ENCODE measurements at regions not wholly inside any gene's neighbourhood (a gene's known extent, or its start where the extent isn't known, plus 50 kb on each side); places are given as distances from the start of the nearest gene placed in this dataset.

GRCh38 chr5:93884254-93884653 lies 142.9 kb upstream of the POU5F2 start:
- Histone ChIP-seq H3K9me3 (ENCODE audit: control extremely low read depth in 1 of 3, control insufficient read depth in 2 of 3, insufficient read depth in 1 of 3, low read length in 2 of 3) (no peaks in the 10 kb centered on the region), H3K27ac (ENCODE audit: low read length in 2 of 2) (no peak overlapping the region), H3K4me2 (replicated peaks; ENCODE audit: low read depth, low read length, poor library complexity, severe bottlenecking) (no peak overlapping the region), H4K20me1 (ENCODE audit: control insufficient read depth, insufficient read depth, low read length, poor library complexity, severe bottlenecking) (no peaks in the 10 kb centered on the region), H2AFZ (ENCODE audit: insufficient read depth, low read depth, low read length, poor library complexity, severe bottlenecking) (no peak overlapping the region), H3K4me1 (ENCODE audit: control insufficient read depth in 2 of 2, insufficient read depth in 2 of 2, low read length in 2 of 2) (peaks cover 0 to 12% of the 10 kb centered on the region in 2 donors), H3K79me2 (ENCODE audit: control insufficient read depth, insufficient read depth, low read length) (no peaks in the 10 kb centered on the region), H3K36me3 (replicated peaks in 1 of 2; ENCODE audit: control extremely low read depth in 1 of 2, control insufficient read depth in 1 of 2, extremely low read depth in 1 of 2, insufficient read depth in 2 of 2, low read length in 1 of 2) (peaks cover 0 to 6% of the 10 kb centered on the region in 2 experiments), H3K9ac (ENCODE audit: low read length) (no peak overlapping the region), H3K27me3 (replicated peaks in 1 of 4; ENCODE audit: control extremely low read depth in 1 of 4, control insufficient read depth in 3 of 4, insufficient read depth in 4 of 4, low read length in 3 of 4) (no peaks in the 10 kb centered on the region), H3K4me3 (ENCODE audit: control extremely low read depth in 1 of 5, extremely low read depth in 1 of 5, insufficient read depth in 1 of 5, low read depth in 2 of 5, low read length in 4 of 5) (no peak overlapping the region)
- TF ChIP-seq, protein P1, sequence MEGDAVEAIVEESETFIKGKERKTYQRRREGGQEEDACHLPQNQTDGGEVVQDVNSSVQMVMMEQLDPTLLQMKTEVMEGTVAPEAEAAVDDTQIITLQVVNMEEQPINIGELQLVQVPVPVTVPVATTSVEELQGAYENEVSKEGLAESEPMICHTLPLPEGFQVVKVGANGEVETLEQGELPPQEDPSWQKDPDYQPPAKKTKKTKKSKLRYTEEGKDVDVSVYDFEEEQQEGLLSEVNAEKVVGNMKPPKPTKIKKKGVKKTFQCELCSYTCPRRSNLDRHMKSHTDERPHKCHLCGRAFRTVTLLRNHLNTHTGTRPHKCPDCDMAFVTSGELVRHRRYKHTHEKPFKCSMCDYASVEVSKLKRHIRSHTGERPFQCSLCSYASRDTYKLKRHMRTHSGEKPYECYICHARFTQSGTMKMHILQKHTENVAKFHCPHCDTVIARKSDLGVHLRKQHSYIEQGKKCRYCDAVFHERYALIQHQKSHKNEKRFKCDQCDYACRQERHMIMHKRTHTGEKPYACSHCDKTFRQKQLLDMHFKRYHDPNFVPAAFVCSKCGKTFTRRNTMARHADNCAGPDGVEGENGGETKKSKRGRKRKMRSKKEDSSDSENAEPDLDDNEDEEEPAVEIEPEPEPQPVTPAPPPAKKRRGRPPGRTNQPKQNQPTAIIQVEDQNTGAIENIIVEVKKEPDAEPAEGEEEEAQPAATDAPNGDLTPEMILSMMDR (IDR thresholded peaks at IDR 0.05) = no peak
- TF ChIP-seq EZH2 (IDR thresholded peaks at IDR 0.05; ENCODE audit: borderline replicate concordance, insufficient read depth, low read depth, low read length, poor library complexity, severe bottlenecking) = no peak
- Mint-ChIP-seq H3K27ac (no peak overlapping the region), H3K27me3 (no peaks in the 10 kb centered on the region), H3K9me3 (ENCODE audit: insufficient read depth) (no peaks in the 10 kb centered on the region), H3K4me3 (no peak overlapping the region), H3K4me1 (peaks cover 20% of the 10 kb centered on the region)
- ChIA-PET CTCF (no interaction called here), POLR2A (no interaction called here)
- intact Hi-C loops (cut with micrococcal nuclease) = no loop called here
- DNase-seq (no peak), ATAC-seq (ENCODE audit: low read depth) (no peak)
- no CpG with 5 or more reads among the region's 1 CpG for WGBS (ENCODE audit: insufficient coverage)

GRCh38 chr5:93883459-93883858 lies 142.1 kb upstream of the POU5F2 start:
- Histone ChIP-seq H3K9me3 (ENCODE audit: control extremely low read depth in 1 of 3, control insufficient read depth in 2 of 3, insufficient read depth in 1 of 3, low read length in 2 of 3) (no peaks in the 10 kb centered on the region), H3K4me2 (replicated peaks; ENCODE audit: low read depth, low read length, poor library complexity, severe bottlenecking) (no peak overlapping the region), H3K4me3 (ENCODE audit: control extremely low read depth in 1 of 5, extremely low read depth in 1 of 5, insufficient read depth in 1 of 5, low read depth in 2 of 5, low read length in 4 of 5) (no peak overlapping the region), H2AFZ (ENCODE audit: insufficient read depth, low read depth, low read length, poor library complexity, severe bottlenecking) (no peak overlapping the region), H3K27me3 (replicated peaks in 1 of 4; ENCODE audit: control extremely low read depth in 1 of 4, control insufficient read depth in 3 of 4, insufficient read depth in 4 of 4, low read length in 3 of 4) (no peaks in the 10 kb centered on the region), H3K36me3 (replicated peaks in 1 of 2; ENCODE audit: control extremely low read depth in 1 of 2, control insufficient read depth in 1 of 2, extremely low read depth in 1 of 2, insufficient read depth in 2 of 2, low read length in 1 of 2) (peaks cover 0 to 6% of the 10 kb centered on the region in 2 experiments), H3K4me1 (ENCODE audit: control insufficient read depth in 2 of 2, insufficient read depth in 2 of 2, low read length in 2 of 2) (peaks cover 0 to 12% of the 10 kb centered on the region in 2 donors), H4K20me1 (ENCODE audit: control insufficient read depth, insufficient read depth, low read length, poor library complexity, severe bottlenecking) (no peaks in the 10 kb centered on the region), H3K27ac (ENCODE audit: low read length in 2 of 2) (no peak overlapping the region), H3K79me2 (ENCODE audit: control insufficient read depth, insufficient read depth, low read length) (no peaks in the 10 kb centered on the region), H3K9ac (ENCODE audit: low read length) (no peak overlapping the region)
- Mint-ChIP-seq H3K27ac (no peak overlapping the region), H3K4me1 (peaks cover 20% of the 10 kb centered on the region), H3K27me3 (no peaks in the 10 kb centered on the region), H3K9me3 (ENCODE audit: insufficient read depth) (no peaks in the 10 kb centered on the region), H3K4me3 (no peak overlapping the region)
- intact Hi-C loops (cut with micrococcal nuclease) = no loop called here
- DNase-seq = no peak
- WGBS (ENCODE audit: insufficient coverage) = no CpG with 5 or more reads among the region's 2 CpGs
- ChIA-PET CTCF (interaction anchor here (0.5 to 1.0 kb wide), 2 partner anchors 10 to 80 kb away, joined by 3 to 5 read pairs; no protein-coding TSS in a partner anchor), POLR2A (no interaction called here)
- TF ChIP-seq EZH2 (IDR thresholded peaks at IDR 0.05; ENCODE audit: borderline replicate concordance, insufficient read depth, low read depth, low read length, poor library complexity, severe bottlenecking) = no peak
- TF ChIP-seq, protein P1 (IDR thresholded peaks at IDR 0.05) = no peak
- no peak for ATAC-seq (ENCODE audit: low read depth)

Data from B cell (primary cell).